ENCODE measurements at regions not wholly inside any gene's neighbourhood (a gene's known extent, or its start where the extent isn't known, plus 50 kb on each side); places are given as distances from the start of the nearest gene placed in this dataset.
A peak's percentile ranks its signal among the peaks of the same experiment; 100 is the strongest.

DNA sequence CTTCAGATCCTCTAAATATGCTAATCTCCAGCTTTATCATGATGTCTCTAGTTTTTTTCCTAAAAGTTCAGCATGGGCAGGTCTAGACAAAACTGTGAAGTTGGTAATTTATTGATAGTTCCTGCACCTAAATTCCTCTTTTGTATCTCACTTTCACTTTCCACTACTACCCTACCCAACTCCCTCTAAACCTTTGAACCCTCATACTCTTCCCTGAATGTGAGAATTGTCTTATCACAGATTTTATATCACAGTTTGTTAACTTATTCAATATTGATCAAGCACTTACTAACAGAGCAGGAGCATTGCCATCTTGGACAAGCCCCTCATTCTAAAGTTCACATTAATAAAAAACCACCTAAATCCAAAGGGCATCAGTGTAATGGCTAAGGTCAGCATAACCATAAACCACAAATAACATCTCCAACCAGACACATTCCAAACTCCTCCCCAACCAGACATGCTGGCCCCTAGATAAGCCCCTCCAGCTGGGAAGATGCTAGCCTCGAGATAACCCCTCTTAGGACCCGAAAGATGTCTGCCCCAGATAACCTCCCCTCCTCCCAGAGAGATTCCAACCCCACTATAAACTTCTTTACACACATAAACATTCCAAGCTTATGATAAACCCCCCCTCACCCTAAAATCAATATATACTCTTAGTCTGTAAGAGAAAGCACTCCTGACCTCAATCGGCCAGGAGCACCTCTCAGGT lies 78.7 kb downstream of the FSCB start:
- DNase-seq (peak; percentile 40 to 83), FAIRE-seq (no peak)
- H3K27ac ChIP-seq (ENCODE audit: low read depth in 1 of 3, low read length in 2 of 3) = no peak overlapping the region
- no peaks in the 10 kb centered on the region for H3K36me3 ChIP-seq (ENCODE audit: control insufficient read depth in 3 of 3, insufficient read depth in 2 of 3, low read depth in 1 of 3, low read length in 3 of 3)
- H3K9me3 ChIP-seq (ENCODE audit: control insufficient read depth in 2 of 2, insufficient read depth in 1 of 2, low read depth in 1 of 2, low read length in 1 of 2) = peaks cover 0 to 7% of the 10 kb centered on the region in 2 donors
- 8 to 46% (median 24%) methylated on average over 3 of the region's 3 CpGs for WGBS, 3 donors
- H3K4me3 ChIP-seq (ENCODE audit: low read depth in 1 of 3, low read length in 3 of 3) = no peak overlapping the region
- H3K27me3 ChIP-seq (ENCODE audit: control insufficient read depth in 3 of 3, insufficient read depth in 3 of 3, low read length in 3 of 3) = no peaks in the 10 kb centered on the region
- H3K4me1 ChIP-seq (ENCODE audit: control insufficient read depth in 3 of 3, insufficient read depth in 2 of 3, low read depth in 1 of 3, low read length in 2 of 3) = peaks cover 0 to 4% (median 0%) of the 10 kb centered on the region in 3 donors

DNA sequence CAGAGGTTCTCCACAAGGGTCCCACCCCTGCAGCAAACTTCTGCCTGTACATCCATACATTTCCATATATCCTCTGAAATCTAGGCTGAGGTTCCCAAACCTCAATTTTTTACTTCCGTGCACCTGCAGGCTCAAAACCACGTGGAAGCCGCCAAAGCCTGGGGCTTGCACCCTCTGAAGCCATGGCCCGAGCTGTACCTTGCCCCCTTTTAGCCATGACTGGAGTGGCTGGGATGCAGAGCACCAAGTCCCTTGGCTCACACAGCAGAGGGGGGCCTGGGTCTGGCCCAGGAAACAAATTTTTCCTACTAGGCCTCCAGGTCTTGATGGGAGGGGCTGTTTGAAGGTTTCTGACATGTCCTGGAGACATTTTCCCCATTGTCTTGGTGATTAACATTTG lies 84.4 kb downstream of the FSCB start:
- no peaks in the 10 kb centered on the region for H3K27me3 ChIP-seq (ENCODE audit: control insufficient read depth in 3 of 3, insufficient read depth in 3 of 3, low read length in 3 of 3)
- DNase-seq (no peak), FAIRE-seq (no peak)
- H3K36me3 ChIP-seq (ENCODE audit: control insufficient read depth in 3 of 3, insufficient read depth in 2 of 3, low read depth in 1 of 3, low read length in 3 of 3) = no peaks in the 10 kb centered on the region
- H3K4me1 ChIP-seq (ENCODE audit: control insufficient read depth in 3 of 3, insufficient read depth in 2 of 3, low read depth in 1 of 3, low read length in 2 of 3) = no peaks in the 10 kb centered on the region
- WGBS, 3 donors = 89 to 92% (median 90%) methylated on average over 4 of the region's 4 CpGs
- no peak overlapping the region for H3K27ac ChIP-seq (ENCODE audit: low read depth in 1 of 3, low read length in 2 of 3)
- no peak overlapping the region for H3K4me3 ChIP-seq (ENCODE audit: low read depth in 1 of 3, low read length in 3 of 3)
- peaks cover 0 to 26% of the 10 kb centered on the region in 2 donors for H3K9me3 ChIP-seq (ENCODE audit: control insufficient read depth in 2 of 2, insufficient read depth in 1 of 2, low read depth in 1 of 2, low read length in 1 of 2)

DNA sequence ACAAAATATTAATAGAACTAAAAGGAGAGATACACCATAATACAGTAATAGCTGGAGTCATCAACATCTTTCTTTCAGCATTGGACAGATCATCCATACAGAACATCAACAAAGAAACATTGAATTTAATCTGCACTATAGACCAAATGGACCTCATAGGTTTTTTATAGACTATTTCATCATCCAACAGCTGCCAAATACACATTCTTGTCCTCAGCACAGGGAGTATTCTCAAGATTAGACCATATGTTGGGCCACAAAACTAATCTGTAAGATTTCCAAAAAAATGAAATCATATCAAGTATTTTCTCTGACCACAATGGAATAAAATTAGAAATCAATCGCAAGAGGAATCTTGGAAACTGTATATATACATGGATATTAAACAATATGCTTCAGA lies 86.9 kb downstream of the FSCB start:
- Histone ChIP-seq H3K27ac (ENCODE audit: low read depth in 1 of 3, low read length in 2 of 3) (no peak overlapping the region), H3K4me1 (ENCODE audit: control insufficient read depth in 3 of 3, insufficient read depth in 2 of 3, low read depth in 1 of 3, low read length in 2 of 3) (no peaks in the 10 kb centered on the region), H3K36me3 (ENCODE audit: control insufficient read depth in 3 of 3, insufficient read depth in 2 of 3, low read depth in 1 of 3, low read length in 3 of 3) (no peaks in the 10 kb centered on the region), H3K27me3 (ENCODE audit: control insufficient read depth in 3 of 3, insufficient read depth in 3 of 3, low read length in 3 of 3) (no peaks in the 10 kb centered on the region), H3K4me3 (ENCODE audit: low read depth in 1 of 3, low read length in 3 of 3) (no peak overlapping the region), H3K9me3 (ENCODE audit: control insufficient read depth in 2 of 2, insufficient read depth in 1 of 2, low read depth in 1 of 2, low read length in 1 of 2) (peaks cover 0 to 39% of the 10 kb centered on the region in 2 donors)
- no peak for FAIRE-seq
- DNase-seq = no peak
- WGBS, 3 donors = 86 to 100% (median 86%) methylated on average over 1 of the region's 1 CpG

DNA sequence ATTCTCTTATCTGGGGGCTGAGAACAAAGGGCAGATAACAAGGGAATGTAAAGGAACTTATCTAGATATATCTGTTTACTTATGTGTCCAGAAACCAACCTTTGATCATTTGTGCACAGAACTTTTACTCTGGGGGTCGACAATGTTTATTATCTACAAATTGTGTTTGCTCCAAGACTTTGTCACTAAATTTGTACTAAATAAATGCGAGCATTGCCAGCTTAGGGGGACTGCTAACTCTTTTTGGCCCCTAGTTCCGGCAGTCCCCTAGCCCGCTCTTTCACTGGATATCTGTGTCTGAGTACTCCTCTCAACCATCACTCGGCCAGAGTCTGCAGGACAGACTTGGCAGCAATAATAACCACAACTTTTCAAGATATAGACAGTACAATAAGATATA lies 88.2 kb downstream of the FSCB start:
- no peak for FAIRE-seq
- Histone ChIP-seq H3K4me1 (ENCODE audit: control insufficient read depth in 3 of 3, insufficient read depth in 2 of 3, low read depth in 1 of 3, low read length in 2 of 3) (peaks cover 0 to under 1% (median 0%) of the 10 kb centered on the region in 3 donors), H3K27ac (ENCODE audit: low read depth in 1 of 3, low read length in 2 of 3) (no peak overlapping the region), H3K9me3 (ENCODE audit: control insufficient read depth in 2 of 2, insufficient read depth in 1 of 2, low read depth in 1 of 2, low read length in 1 of 2) (peaks cover 0 to 43% of the 10 kb centered on the region in 2 donors), H3K4me3 (ENCODE audit: low read depth in 1 of 3, low read length in 3 of 3) (no peak overlapping the region), H3K27me3 (ENCODE audit: control insufficient read depth in 3 of 3, insufficient read depth in 3 of 3, low read length in 3 of 3) (no peaks in the 10 kb centered on the region), H3K36me3 (ENCODE audit: control insufficient read depth in 3 of 3, insufficient read depth in 2 of 3, low read depth in 1 of 3, low read length in 3 of 3) (no peaks in the 10 kb centered on the region)
- WGBS, 3 donors = 71 to 80% (median 71%) methylated on average over 5 of the region's 5 CpGs
- DNase-seq = no peak

DNA sequence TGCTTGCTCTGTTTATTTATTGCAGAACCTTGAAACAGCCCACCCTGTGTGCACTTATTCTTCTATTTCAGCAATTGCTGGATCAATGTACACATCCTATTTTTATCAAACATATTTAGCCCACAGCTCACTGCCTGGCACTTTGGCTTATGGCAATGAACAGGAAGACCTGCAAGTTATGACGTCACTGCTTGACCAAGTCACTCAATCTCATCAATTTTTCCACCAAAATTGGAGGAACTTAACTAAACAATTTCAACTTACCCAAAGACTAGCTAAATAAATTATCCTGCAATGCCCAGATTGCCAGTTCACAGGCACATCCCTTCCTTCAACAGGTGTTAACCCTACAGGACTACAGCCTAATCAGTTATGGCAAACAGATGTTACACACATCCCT lies 89.3 kb downstream of the FSCB start:
- DNase-seq (no peak), FAIRE-seq (no peak)
- Histone ChIP-seq H3K9me3 (ENCODE audit: control insufficient read depth in 2 of 2, insufficient read depth in 1 of 2, low read depth in 1 of 2, low read length in 1 of 2) (peaks cover 0 to 43% of the 10 kb centered on the region in 2 donors), H3K4me1 (ENCODE audit: control insufficient read depth in 3 of 3, insufficient read depth in 2 of 3, low read depth in 1 of 3, low read length in 2 of 3) (peaks cover 0 to 9% (median 0%) of the 10 kb centered on the region in 3 donors), H3K27me3 (ENCODE audit: control insufficient read depth in 3 of 3, insufficient read depth in 3 of 3, low read length in 3 of 3) (no peaks in the 10 kb centered on the region), H3K27ac (ENCODE audit: low read depth in 1 of 3, low read length in 2 of 3) (no peak overlapping the region), H3K4me3 (ENCODE audit: low read depth in 1 of 3, low read length in 3 of 3) (no peak overlapping the region), H3K36me3 (ENCODE audit: control insufficient read depth in 3 of 3, insufficient read depth in 2 of 3, low read depth in 1 of 3, low read length in 3 of 3) (no peaks in the 10 kb centered on the region)
- WGBS, 3 donors = 86 to 88% (median 87%) methylated on average over 1 of the region's 1 CpG

DNA sequence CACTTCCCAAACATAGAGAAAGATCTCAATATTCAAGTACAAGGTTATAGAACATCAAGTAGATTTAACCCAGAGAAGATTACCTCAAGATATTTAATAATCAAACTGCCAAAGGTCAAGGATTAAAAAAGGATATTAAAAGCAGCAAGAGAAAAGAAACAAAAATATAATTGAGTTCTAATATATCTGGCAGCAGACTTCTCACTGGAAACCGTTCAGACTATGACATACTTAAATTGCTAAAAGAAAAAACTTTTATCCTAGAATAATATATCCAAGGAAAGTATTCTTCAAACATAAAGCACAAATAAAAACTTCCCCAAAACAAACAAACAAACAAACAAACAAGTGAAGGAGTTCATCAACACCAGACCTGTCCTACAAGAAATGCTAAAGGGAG lies 92.4 kb downstream of the FSCB start:
- 67 to 77% (median 68%) methylated on average over 1 of the region's 1 CpG for WGBS, 3 donors
- Histone ChIP-seq H3K4me3 (ENCODE audit: low read depth in 1 of 3, low read length in 3 of 3) (no peak overlapping the region), H3K9me3 (ENCODE audit: control insufficient read depth in 2 of 2, insufficient read depth in 1 of 2, low read depth in 1 of 2, low read length in 1 of 2) (peaks cover 0 to 37% of the 10 kb centered on the region in 2 donors), H3K27me3 (ENCODE audit: control insufficient read depth in 3 of 3, insufficient read depth in 3 of 3, low read length in 3 of 3) (no peaks in the 10 kb centered on the region), H3K4me1 (ENCODE audit: control insufficient read depth in 3 of 3, insufficient read depth in 2 of 3, low read depth in 1 of 3, low read length in 2 of 3) (peaks cover 0 to 12% (median 0%) of the 10 kb centered on the region in 3 donors), H3K36me3 (ENCODE audit: control insufficient read depth in 3 of 3, insufficient read depth in 2 of 3, low read depth in 1 of 3, low read length in 3 of 3) (no peaks in the 10 kb centered on the region), H3K27ac (ENCODE audit: low read depth in 1 of 3, low read length in 2 of 3) (no peak overlapping the region)
- no peak for DNase-seq
- no peak for FAIRE-seq

DNA sequence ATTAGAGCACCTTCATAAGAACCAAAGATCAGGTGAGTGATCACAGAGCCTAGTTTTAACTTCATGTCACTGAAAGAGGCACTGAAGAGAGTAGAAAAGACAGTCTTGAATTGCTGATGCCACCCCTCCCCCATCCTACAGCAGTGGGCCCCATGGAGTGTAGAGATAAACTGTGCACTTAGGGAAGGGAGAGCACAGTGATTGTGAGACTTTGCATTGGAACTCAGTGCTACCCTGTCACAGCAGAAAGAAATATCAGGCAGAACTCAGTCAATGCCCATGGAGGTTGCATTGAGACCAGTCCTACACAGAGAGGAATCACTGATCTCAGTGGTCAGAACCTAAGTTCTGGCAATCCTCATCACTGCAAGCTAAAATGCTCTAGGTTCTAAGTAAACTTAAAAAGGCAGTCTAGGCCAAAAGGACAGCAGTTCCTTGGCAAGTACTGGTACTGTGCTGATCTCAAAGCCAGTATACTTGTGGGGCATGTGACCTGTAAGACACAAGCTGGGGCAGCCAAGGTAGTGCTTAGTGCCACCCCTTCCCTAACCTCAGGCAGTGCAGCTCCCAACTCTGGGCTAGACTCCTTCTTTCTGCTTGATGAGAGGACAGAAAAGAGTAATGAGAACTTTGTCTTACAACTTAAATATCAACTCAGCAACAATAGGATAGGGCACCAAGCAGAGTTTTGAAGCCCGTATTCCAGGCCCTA lies 94.1 kb downstream of the FSCB start:
- DNase-seq (peak in 1 of 2 donors; percentile 44), FAIRE-seq (no peak)
- Histone ChIP-seq H3K36me3 (ENCODE audit: control insufficient read depth in 3 of 3, insufficient read depth in 2 of 3, low read depth in 1 of 3, low read length in 3 of 3) (no peaks in the 10 kb centered on the region), H3K4me3 (ENCODE audit: low read depth in 1 of 3, low read length in 3 of 3) (no peak overlapping the region), H3K9me3 (ENCODE audit: control insufficient read depth in 2 of 2, insufficient read depth in 1 of 2, low read depth in 1 of 2, low read length in 1 of 2) (peaks cover 0 to 23% of the 10 kb centered on the region in 2 donors), H3K4me1 (ENCODE audit: control insufficient read depth in 3 of 3, insufficient read depth in 2 of 3, low read depth in 1 of 3, low read length in 2 of 3) (peaks cover 0 to 12% (median 0%) of the 10 kb centered on the region in 3 donors), H3K27ac (ENCODE audit: low read depth in 1 of 3, low read length in 2 of 3) (peak overlapping the region in 1 of 3 donors; percentile 53), H3K27me3 (ENCODE audit: control insufficient read depth in 3 of 3, insufficient read depth in 3 of 3, low read length in 3 of 3) (no peaks in the 10 kb centered on the region)
- 82 to 89% (median 89%) methylated on average over 1 of the region's 1 CpG for WGBS, 3 donors

DNA sequence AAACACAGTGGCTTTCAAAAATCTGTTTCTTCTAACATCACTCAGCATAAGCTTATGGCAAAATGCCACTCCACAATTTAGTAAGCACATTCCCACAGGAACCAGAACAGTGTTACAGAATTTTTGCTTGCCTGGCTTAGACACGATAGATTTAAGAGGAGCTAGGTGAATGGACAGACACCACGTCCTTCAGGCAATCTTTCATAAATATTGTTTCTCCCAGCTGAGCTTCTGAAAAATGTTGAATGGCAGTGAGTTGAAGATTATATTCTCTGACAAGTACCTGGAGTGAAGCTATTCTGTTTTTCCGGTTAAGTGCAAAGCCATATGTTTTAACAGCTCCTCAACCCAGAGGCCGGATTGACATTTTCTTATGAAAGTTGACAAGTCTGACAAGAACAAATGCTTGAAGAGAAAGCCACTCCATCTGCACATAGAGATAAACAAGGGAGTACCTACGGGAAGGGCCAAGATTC lies 102.0 kb downstream of the FSCB start:
- WGBS, 3 donors = 48 to 66% (median 66%) methylated on average over 5 of the region's 5 CpGs
- Histone ChIP-seq H3K36me3 (ENCODE audit: control insufficient read depth in 3 of 3, insufficient read depth in 2 of 3, low read depth in 1 of 3, low read length in 3 of 3) (no peaks in the 10 kb centered on the region), H3K4me1 (ENCODE audit: control insufficient read depth in 3 of 3, insufficient read depth in 2 of 3, low read depth in 1 of 3, low read length in 2 of 3) (no peaks in the 10 kb centered on the region), H3K9me3 (ENCODE audit: control insufficient read depth in 2 of 2, insufficient read depth in 1 of 2, low read depth in 1 of 2, low read length in 1 of 2) (no peaks in the 10 kb centered on the region), H3K27me3 (ENCODE audit: control insufficient read depth in 3 of 3, insufficient read depth in 3 of 3, low read length in 3 of 3) (no peaks in the 10 kb centered on the region), H3K4me3 (ENCODE audit: low read depth in 1 of 3, low read length in 3 of 3) (no peak overlapping the region), H3K27ac (ENCODE audit: low read depth in 1 of 3, low read length in 2 of 3) (no peak overlapping the region)
- FAIRE-seq (no peak), DNase-seq (no peak)

All from small intestine (tissue), 7 donors.